HepG2 (cell line): ENCODE measurements at regions not wholly inside any gene's neighbourhood (a gene's known extent, or its start where the extent isn't known, plus 50 kb on each side); places are given as distances from the start of the nearest gene placed in this dataset.

Experiments
- ADNP ChIP-seq: sonication (generic); formaldehyde crosslinking; IDR thresholded peaks from 2 replicates; pipeline ENCODE4 v1.4.0; 2020; ENCODE audit warnings: missing genetic modification reagents
- AGO1 ChIP-seq: fragments of 200-400 bp; formaldehyde crosslinking; IDR thresholded peaks from 2 replicates; pipeline ENCODE4 v1.6.1; 2017; ENCODE audit warnings: mild to moderate bottlenecking, low read depth, low read length, moderate library complexity; ENCODE audit not compliant: poor library complexity, severe bottlenecking
- ATF2 ChIP-seq: sonication (generic); formaldehyde crosslinking; IDR thresholded peaks from 2 replicates; pipeline ENCODE4 v1.4.0; 2020; ENCODE audit warnings: missing genetic modification reagents
- BCL3 ChIP-seq: sonication (generic); formaldehyde crosslinking; IDR thresholded peaks from 2 replicates; pipeline ENCODE4 v1.5.1; 2020; ENCODE audit warnings: mild to moderate bottlenecking, missing genetic modification reagents, moderate library complexity
- BCL6 ChIP-seq: IDR thresholded peaks from 2 replicates; pipeline ENCODE4 v1.6.1; 2016; ENCODE audit warnings: missing genetic modification reagents, missing compliant biosample characterization
- CEBPG ChIP-seq: IDR thresholded peaks from 2 replicates; pipeline ENCODE4 v1.6.1; 2016
- CHD4 ChIP-seq: fragments of 200-600 bp; sonication (generic); IDR thresholded peaks from 2 replicates; pipeline ENCODE4 v1.7.0; 2017; ENCODE audit warnings: mild to moderate bottlenecking, low read length, borderline replicate concordance
- CREB1 ChIP-seq, 2 experiments: fragments of 450-650 bp in 1 of 2; IDR thresholded peaks; 2 replicates each; pipeline ENCODE4 v1.6.1; 2016 to 2017; ENCODE audit warnings: control low read depth in 1 of 2, mild to moderate bottlenecking in 1 of 2, missing compliant biosample characterization in 1 of 2, missing genetic modification characterization in 1 of 2
- CTCF ChIP-seq: sonication (generic); formaldehyde crosslinking; IDR thresholded peaks from 2 replicates; pipeline ENCODE4 v1.5.0; 2020; ENCODE audit warnings: mild to moderate bottlenecking, missing genetic modification reagents, moderate library complexity
- KMT2A ChIP-seq: sonication (generic); formaldehyde crosslinking; IDR thresholded peaks from 2 replicates; pipeline ENCODE4 v1.4.0; 2020; ENCODE audit warnings: missing genetic modification reagents
- MYPOP ChIP-seq: sonication (generic); formaldehyde crosslinking; IDR thresholded peaks from 2 replicates; pipeline ENCODE4 v1.8.1; 2023; ENCODE audit warnings: mild to moderate bottlenecking, moderate library complexity, missing genetic modification reagents
- NFIC ChIP-seq: IDR thresholded peaks from 2 replicates; pipeline ENCODE4 v1.6.1; 2012; ENCODE audit warnings: mild to moderate bottlenecking, low read length, inconsistent platforms
- PTBP1 ChIP-seq: fragments of 200-400 bp; formaldehyde crosslinking; IDR thresholded peaks from 2 replicates; pipeline ENCODE4 v1.6.1; 2018; ENCODE audit warnings: low read length, low read depth; ENCODE audit not compliant: poor library complexity, severe bottlenecking
- RELA ChIP-seq: sonication (generic); formaldehyde crosslinking; IDR thresholded peaks from 2 replicates; pipeline ENCODE4 v1.4.0; 2020; ENCODE audit warnings: missing genetic modification reagents
- SRSF1 ChIP-seq: fragments of 200-400 bp; formaldehyde crosslinking; optimal IDR thresholded peaks from 2 replicates; pipeline ENCODE3; 2017; ENCODE audit warnings: mild to moderate bottlenecking, low read depth, low read length, moderate library complexity
- SRY ChIP-seq: sonication (generic); formaldehyde crosslinking; IDR thresholded peaks from 2 replicates; pipeline ENCODE4 v1.8.0; 2022; ENCODE audit warnings: mild to moderate bottlenecking, missing genetic modification reagents
- TMF1 ChIP-seq: sonication (generic); formaldehyde crosslinking; IDR thresholded peaks from 2 replicates; pipeline ENCODE4 v1.8.1; 2022; ENCODE audit warnings: low read depth, missing genetic modification reagents
- ZBTB1 ChIP-seq: sonication (generic); formaldehyde crosslinking; IDR thresholded peaks from 2 replicates; pipeline ENCODE4 v1.4.0; 2020; ENCODE audit warnings: missing genetic modification reagents, borderline replicate concordance
- ZNF256 ChIP-seq: sonication (generic); formaldehyde crosslinking; conservative IDR thresholded peaks from 2 replicates; pipeline ENCODE4 v1.4.0; 2020; ENCODE audit warnings: missing genetic modification reagents
- ZNF337 ChIP-seq: sonication (generic); formaldehyde crosslinking; IDR thresholded peaks from 2 replicates; pipeline ENCODE4 v1.5.1; 2020; ENCODE audit warnings: missing genetic modification reagents, low read depth, mild to moderate bottlenecking, borderline replicate concordance
- ZNF564 ChIP-seq: sonication (generic); formaldehyde crosslinking; IDR thresholded peaks from 2 replicates; pipeline ENCODE4 v1.8.1; 2023; ENCODE audit warnings: mild to moderate bottlenecking, missing genetic modification reagents
- ZNF597 ChIP-seq: sonication (generic); formaldehyde crosslinking; IDR thresholded peaks from 2 replicates; pipeline ENCODE4 v1.5.0; 2020; ENCODE audit warnings: missing genetic modification reagents
- ZNF691 ChIP-seq: sonication (generic); formaldehyde crosslinking; IDR thresholded peaks from 2 replicates; pipeline ENCODE4 v1.4.0; 2020; ENCODE audit warnings: missing genetic modification reagents, low read depth, mild to moderate bottlenecking, borderline replicate concordance
- ZSCAN29 ChIP-seq: sonication (generic); formaldehyde crosslinking; conservative IDR thresholded peaks from 2 replicates; pipeline ENCODE4 v1.4.0; 2020; ENCODE audit warnings: mild to moderate bottlenecking, missing genetic modification reagents
- ZSCAN9 ChIP-seq: IDR thresholded peaks from 2 replicates; pipeline ENCODE4 v1.6.1; 2016; ENCODE audit warnings: borderline replicate concordance

GRCh38 chr15:34514251-34514670 lies 69.2 kb downstream of the GOLGA8B start (continued):
- TF ChIP-seq BCL3 (no peak), NFIC (no peak), ZNF337 (CRISPR knock-in tag) (no peak), ZNF691 (CRISPR knock-in tag) (no peak), CREB1 (IDR thresholded peaks at IDR 0.05) (no peak), CREB1 (CRISPR knock-in tag; IDR thresholded peaks at IDR 0.05) (no peak), ZSCAN9 (CRISPR knock-in tag) (no peak), ZNF564 (CRISPR knock-in tag) (no peak), ZNF256 (CRISPR knock-in tag) (no peak), CHD4 (no peak), SRY (0 out of 2 replicates have a peak, but pooled peaks have one; percentile 53), KMT2A (no peak; the same call in 1 of the 2 replicates), MYPOP (0 out of 2 replicates have a peak, but pooled peaks have one; percentile 41), ATF2 (CRISPR knock-in tag) (0 out of 2 replicates have a peak, but pooled peaks have one; percentile 20), CEBPG (no peak), CTCF (CRISPR knock-in tag) (no peak), ADNP (CRISPR knock-in tag) (no peak), RELA (CRISPR knock-in tag) (no peak), BCL6 (CRISPR knock-in tag) (no peak), ZSCAN29 (CRISPR knock-in tag) (no peak), ZBTB1 (no peak), SRSF1 (no peak), ZNF597 (no peak), TMF1 (no peak), AGO1 (peak; percentile 54), PTBP1 (no peak)
